Endothelial cell of umbilical vein (primary cell): ENCODE measurements at regions not wholly inside any gene's neighbourhood (a gene's known extent, or its start where the extent isn't known, plus 50 kb on each side); places are given as distances from the start of the nearest gene placed in this dataset.

ENCODE experiments used
- BruUV-seq: library from RNA; stranded (reverse); fragments of 400-500 nt; replicated peaks from 2 replicates; lab custom pipeline; 2021; lab: Mats Ljungman, UMichigan
- CTCF ChIA-PET: fragments of 300-600, 350-600 bp; sonication (Branson Sonifier 250); formaldehyde crosslinking; loops from one replicate; lab custom pipeline; 2021; ENCODE audit warnings: antibody characterized with exemption, inconsistent platforms; lab: Charles Lee
- POLR2A ChIA-PET: fragments of 300-600, 350-600 bp; sonication (Branson Sonifier 250); formaldehyde crosslinking; loops from one replicate; lab custom pipeline; 2021; ENCODE audit warnings: antibody characterized with exemption, inconsistent platforms; lab: Charles Lee
- DNase-seq: peaks from one replicate; pipeline ENCODE4 v3.0.0-alpha.2; 2011; ENCODE audit warnings: low read depth, low spot score
- FAIRE-seq: peaks from 2 replicates; lab custom pipeline; 2011; peaks lifted over from hg19 to GRCh38; lab: Jason Lieb, UNC
- H2AFZ ChIP-seq: 2 replicates; pipeline ENCODE4 v1.6.0; 2012; ENCODE audit warnings: low read depth, low read length, control low read depth, inconsistent platforms
- H3K27ac ChIP-seq: 2 replicates; pipeline ENCODE4 v1.5.1; 2011; ENCODE audit warnings: low read depth, mild to moderate bottlenecking, control low read depth, low read length, moderate library complexity; ENCODE audit not compliant: insufficient read depth
- H3K27me3 ChIP-seq, 2 experiments: 2 replicates each; pipeline versions ENCODE4 v1.6.0 to v1.6.1; 2011; ENCODE audit warnings: low read length in 2 of 2, mixed read lengths in 1 of 2; ENCODE audit not compliant: control insufficient read depth in 2 of 2, insufficient read depth in 2 of 2
- H3K36me3 ChIP-seq, 2 experiments: 2 replicates in 1 of 2; 3 replicates in 1 of 2; pipeline ENCODE4 v1.5.1; 2011; ENCODE audit warnings: low read length in 2 of 2, mild to moderate bottlenecking in 1 of 2, moderate library complexity in 1 of 2; ENCODE audit not compliant: control insufficient read depth in 2 of 2, insufficient read depth in 2 of 2; ENCODE audit errors: extremely low read depth in 1 of 2
- H3K4me1 ChIP-seq: 3 replicates; pipeline ENCODE4 v1.5.1; 2011; ENCODE audit warnings: mild to moderate bottlenecking, low read length; ENCODE audit not compliant: control insufficient read depth, insufficient read depth; ENCODE audit errors: extremely low read depth
- H3K4me2 ChIP-seq: 2 replicates; pipeline ENCODE4 v1.6.1; 2011; ENCODE audit warnings: low read length, control low read depth, mixed read lengths; ENCODE audit not compliant: insufficient read depth
- H3K4me3 ChIP-seq, 3 experiments: fragments of 200-600 bp in 1 of 3; sonication (generic), shearing (Covaris generic) in 1 of 3; replicated peaks in 1 of 3; 2 replicates each; pipeline ENCODE4 v1.5.1; 2011 to 2016; ENCODE audit warnings: control low read depth in 3 of 3, low read length in 3 of 3, mild to moderate bottlenecking in 2 of 3, inconsistent platforms in 1 of 3, low read depth in 1 of 3, moderate library complexity in 1 of 3; ENCODE audit not compliant: insufficient read depth in 1 of 3
- H3K79me2 ChIP-seq: 2 replicates; pipeline ENCODE4 v1.6.0; 2012; ENCODE audit warnings: low read length, inconsistent platforms; ENCODE audit not compliant: control insufficient read depth, insufficient read depth
- H3K9ac ChIP-seq: replicated peaks from 2 replicates; pipeline ENCODE3; 2011; ENCODE audit warnings: low read length, control low read depth; ENCODE audit not compliant: insufficient read depth; ENCODE audit errors: extremely low read depth
- H3K9me1 ChIP-seq: replicated peaks from 3 replicates; pipeline ENCODE4 v1.6.0; 2011; ENCODE audit warnings: mild to moderate bottlenecking, low read length; ENCODE audit not compliant: control insufficient read depth, insufficient read depth; ENCODE audit errors: extremely low read depth
- H3K9me3 ChIP-seq: replicated peaks from 2 replicates; pipeline ENCODE4 v1.5.1; 2012; ENCODE audit warnings: low read length, inconsistent platforms; ENCODE audit not compliant: control insufficient read depth, insufficient read depth
- H4K20me1 ChIP-seq: replicated peaks from 2 replicates; pipeline ENCODE3; 2011; ENCODE audit warnings: mild to moderate bottlenecking, low read length; ENCODE audit not compliant: control insufficient read depth, insufficient read depth; ENCODE audit errors: extremely low read depth
- CTCF ChIP-seq, 2 donors: IDR thresholded peaks; 1 replicate in 1 of 2; 2 replicates in 1 of 2; pipeline ENCODE4 v1.5.1; 2011; ENCODE audit warnings: low read length in 2 of 2, mild to moderate bottlenecking in 2 of 2, moderate library complexity in 2 of 2, control low read depth in 1 of 2, inconsistent platforms in 1 of 2, low read depth in 1 of 2; ENCODE audit not compliant: insufficient read depth in 1 of 2; ENCODE audit errors: extremely low read depth in 1 of 2
- EZH2 ChIP-seq: IDR thresholded peaks from 2 replicates; pipeline ENCODE4 v1.6.1; 2012; ENCODE audit warnings: borderline replicate concordance, low read depth, mild to moderate bottlenecking, moderate library complexity, low read length, inconsistent platforms; ENCODE audit not compliant: severe bottlenecking
- FOS ChIP-seq: IDR thresholded peaks from 2 replicates; pipeline ENCODE4 v1.6.1; 2011; ENCODE audit warnings: mild to moderate bottlenecking, low read length, moderate library complexity, borderline replicate concordance; ENCODE audit not compliant: insufficient read depth
- GATA2 ChIP-seq: IDR thresholded peaks from 2 replicates; pipeline ENCODE4 v1.7.0; 2011; ENCODE audit warnings: low read depth, mild to moderate bottlenecking, moderate library complexity, mixed read lengths, low read length; ENCODE audit not compliant: insufficient read length, insufficient read depth
- JUN ChIP-seq: IDR thresholded peaks from 2 replicates; pipeline ENCODE4 v1.6.1; 2011; ENCODE audit warnings: borderline replicate concordance, low read depth; ENCODE audit not compliant: insufficient read length, insufficient read depth
- MYC ChIP-seq: IDR thresholded peaks from one replicate; pipeline ENCODE4 v1.6.1; 2011; ENCODE audit warnings: mild to moderate bottlenecking, low read depth, low read length
- POLR2A ChIP-seq: IDR thresholded peaks from 2 replicates; pipeline ENCODE4 v1.6.1; 2012; ENCODE audit warnings: low read depth, mild to moderate bottlenecking, control low read depth, low read length
- POLR2AphosphoS5 ChIP-seq: IDR thresholded peaks from 2 replicates; pipeline ENCODE4 v1.6.1; 2012; ENCODE audit warnings: low read depth, mild to moderate bottlenecking, control low read depth, low read length, moderate library complexity; ENCODE audit not compliant: insufficient read depth
- dilution Hi-C: fragments of 300-500 bp; cut with MboI; formaldehyde crosslinking; loops from one replicate; pipeline ENCODE4 v1.15.0; 2019; ENCODE audit warnings: low sequenced_read_pairs; ENCODE audit not compliant: extremely low pct_ligation_motif_present
- intact Hi-C: fragments of 100-400 bp; cut with micrococcal nuclease; formaldehyde crosslinking; loops from one replicate; pipeline ENCODE4 v1.10.0; 2022
- TF ChIP-seq, protein P1 (sequence below): IDR thresholded peaks from 2 replicates; pipeline ENCODE4 v1.6.1; 2011; ENCODE audit not compliant: insufficient read depth, insufficient read length

- no TSS peak for BruUV-seq
- dilution Hi-C loops (no loop called here), intact Hi-C loops (loop anchor here (10.0 kb wide), 4 partner anchors 655 to 1225 kb away; no protein-coding TSS in a partner anchor)
- Histone ChIP-seq H3K9me3 (no peaks in the 10 kb centered on the region), H3K9me1 (no peaks in the 10 kb centered on the region), H3K79me2 (no peaks in the 10 kb centered on the region), H4K20me1 (no peaks in the 10 kb centered on the region), H3K27ac (no peak overlapping the region), H2AFZ (no peak overlapping the region), H3K9ac (no peak overlapping the region), H3K4me2 (no peak overlapping the region), H3K4me1 (peaks cover 23% of the 10 kb centered on the region), H3K36me3 (no peaks in the 10 kb centered on the region), H3K27me3 (no peaks in the 10 kb centered on the region), H3K4me3 (no peak overlapping the region)
- DNase-seq: no peak
- FAIRE-seq: no peak
- CTCF ChIA-PET: no interaction called here
- POLR2A ChIA-PET: no interaction called here
- TF ChIP-seq JUN (no peak), CTCF (IDR thresholded peaks at IDR 0.05; ENCODE audit: extremely low read depth in 1 of 2, insufficient read depth in 1 of 2, low read depth in 1 of 2, low read length in 2 of 2) (no peak), FOS (no peak), MYC (no peak), POLR2AphosphoS5 (no peak), POLR2A (no peak), GATA2 (no peak), EZH2 (no peak)
- TF ChIP-seq, protein P1, sequence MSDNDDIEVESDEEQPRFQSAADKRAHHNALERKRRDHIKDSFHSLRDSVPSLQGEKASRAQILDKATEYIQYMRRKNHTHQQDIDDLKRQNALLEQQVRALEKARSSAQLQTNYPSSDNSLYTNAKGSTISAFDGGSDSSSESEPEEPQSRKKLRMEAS: no peak
Measured at GRCh38 chr3:40979962-40980361, 219.3 kb upstream of the CTNNB1 start.
